Naive B cell (primary cell): ENCODE measurements at regions not wholly inside any gene's neighbourhood (a gene's known extent, or its start where the extent isn't known, plus 50 kb on each side); places are given as distances from the start of the nearest gene placed in this dataset.

Source experiments
- ATAC-seq, 2 donors: fragments of 150-1000 bp; cut with Tn5 transposase; 2 replicates each; pipeline ENCODE4 v1.10.0; 2021; ENCODE audit warnings: low read depth in 2 of 2, mild to moderate bottlenecking in 2 of 2, moderate library complexity in 2 of 2
- DNase-seq: peaks from one replicate; pipeline ENCODE4 v3.0.0; 2022
- H3K27ac Mint-ChIP-seq, 6 donors: one replicate each; pipeline ENCODE4 v1.8.0; 2020 to 2022; ENCODE audit warnings: mild to moderate bottlenecking in 6 of 6, mixed read lengths in 6 of 6, moderate library complexity in 5 of 6, inconsistent platforms in 2 of 6
- H3K27me3 Mint-ChIP-seq, 3 donors: one replicate each; pipeline ENCODE4 v1.8.0; 2021 to 2022; ENCODE audit warnings: mixed read lengths in 3 of 3, mild to moderate bottlenecking in 1 of 3
- H3K36me3 Mint-ChIP-seq, 2 donors: one replicate each; pipeline ENCODE4 v1.8.0; 2020 to 2022; ENCODE audit warnings: mixed read lengths in 2 of 2, inconsistent platforms in 1 of 2, mild to moderate bottlenecking in 1 of 2
- H3K4me1 Mint-ChIP-seq, 3 donors: one replicate each; pipeline ENCODE4 v1.8.0; 2020 to 2022; ENCODE audit warnings: mixed read lengths in 3 of 3, inconsistent platforms in 1 of 3, mild to moderate bottlenecking in 1 of 3, moderate library complexity in 1 of 3
- H3K4me3 Mint-ChIP-seq, 8 donors: one replicate each; pipeline ENCODE4 v1.8.0; 2020 to 2022; ENCODE audit warnings: mild to moderate bottlenecking in 8 of 8, mixed read lengths in 8 of 8, moderate library complexity in 8 of 8, inconsistent platforms in 2 of 8
- H3K9me3 Mint-ChIP-seq, 7 donors: one replicate each; pipeline ENCODE4 v1.8.0; 2020 to 2022; ENCODE audit warnings: mixed read lengths in 7 of 7, mild to moderate bottlenecking in 5 of 7, inconsistent platforms in 2 of 7, moderate library complexity in 1 of 7

GRCh38 chr10:128431506-128431905 lies 305.3 kb upstream of the MKI67 start:
- ATAC-seq (no peak), DNase-seq (no peak)
- Mint-ChIP-seq H3K4me1 (no peaks in the 10 kb centered on the region), H3K27me3 (peaks cover 7 to 21% (median 14%) of the 10 kb centered on the region in 3 donors), H3K36me3 (no peaks in the 10 kb centered on the region), H3K27ac (no peak overlapping the region), H3K9me3 (peaks cover 0 to 3% (median 1%) of the 10 kb centered on the region in 7 donors), H3K4me3 (no peak overlapping the region)

GRCh38 chr10:128432011-128432410 lies 305.8 kb upstream of the MKI67 start:
- no peak overlapping the region for H3K4me3 Mint-ChIP-seq
- H3K36me3 Mint-ChIP-seq = no peaks in the 10 kb centered on the region
- no peak for DNase-seq
- H3K4me1 Mint-ChIP-seq = no peaks in the 10 kb centered on the region
- peaks cover 0 to 3% (median under 1%) of the 10 kb centered on the region in 7 donors for H3K9me3 Mint-ChIP-seq
- H3K27me3 Mint-ChIP-seq = peaks cover 7 to 21% (median 14%) of the 10 kb centered on the region in 3 donors
- no peak for ATAC-seq
- no peak overlapping the region for H3K27ac Mint-ChIP-seq

- peak overlapping the region in 1 of 8 donors; percentile 15 for H3K4me3 Mint-ChIP-seq
- H3K27me3 Mint-ChIP-seq = peaks cover 3 to 21% (median 10%) of the 10 kb centered on the region in 3 donors
- no peaks in the 10 kb centered on the region for H3K4me1 Mint-ChIP-seq
- DNase-seq = no peak
- ATAC-seq = no peak
- no peak overlapping the region for H3K27ac Mint-ChIP-seq
- H3K9me3 Mint-ChIP-seq = peaks cover 0 to 3% (median 0%) of the 10 kb centered on the region in 7 donors
- no peaks in the 10 kb centered on the region for H3K36me3 Mint-ChIP-seq
Observed at GRCh38 chr10:128432423-128432822, 306.2 kb upstream of the MKI67 start.

GRCh38 chr10:128435811-128436210 lies 309.6 kb upstream of the MKI67 start:
- H3K4me1 Mint-ChIP-seq = no peaks in the 10 kb centered on the region
- H3K9me3 Mint-ChIP-seq = peaks cover 1 to 7% (median 4%) of the 10 kb centered on the region in 7 donors

GRCh38 chr10:128437786-128438345 lies 311.6 kb upstream of the MKI67 start:
- ATAC-seq = no peak
- peaks cover 1 to 7% (median 4%) of the 10 kb centered on the region in 7 donors for H3K9me3 Mint-ChIP-seq

More at GRCh38 chr10:128435811-128436210, 309.6 kb upstream of the MKI67 start:
- ATAC-seq (no peak), DNase-seq (no peak)
- Mint-ChIP-seq H3K4me3 (no peak overlapping the region), H3K27ac (no peak overlapping the region), H3K36me3 (no peaks in the 10 kb centered on the region), H3K27me3 (peaks cover 3 to 21% (median 13%) of the 10 kb centered on the region in 3 donors)

GRCh38 chr10:128438417-128439063 lies 312.3 kb upstream of the MKI67 start:
- peaks cover 10 to 21% (median 18%) of the 10 kb centered on the region in 3 donors for H3K27me3 Mint-ChIP-seq
- no peaks in the 10 kb centered on the region for H3K36me3 Mint-ChIP-seq
- peak overlapping the region in 1 of 6 donors; percentile 1 for H3K27ac Mint-ChIP-seq
- peaks cover 1 to 7% (median 3%) of the 10 kb centered on the region in 7 donors for H3K9me3 Mint-ChIP-seq
- no peak for ATAC-seq
- no peaks in the 10 kb centered on the region for H3K4me1 Mint-ChIP-seq
- no peak for DNase-seq
- no peak overlapping the region for H3K4me3 Mint-ChIP-seq

More at GRCh38 chr10:128437786-128438345, 311.6 kb upstream of the MKI67 start:
- Mint-ChIP-seq H3K4me1 (no peaks in the 10 kb centered on the region), H3K27ac (no peak overlapping the region), H3K4me3 (no peak overlapping the region), H3K27me3 (peaks cover 10 to 21% (median 18%) of the 10 kb centered on the region in 3 donors), H3K36me3 (no peaks in the 10 kb centered on the region)
- no peak for DNase-seq

GRCh38 chr10:128440513-128441160 lies 314.4 kb upstream of the MKI67 start:
- H3K4me1 Mint-ChIP-seq = no peaks in the 10 kb centered on the region
- peaks cover 5 to 12% (median 10%) of the 10 kb centered on the region in 3 donors for H3K27me3 Mint-ChIP-seq
- DNase-seq (no peak), ATAC-seq (no peak)
- H3K4me3 Mint-ChIP-seq = no peak overlapping the region
- no peak overlapping the region for H3K27ac Mint-ChIP-seq
- H3K36me3 Mint-ChIP-seq = no peaks in the 10 kb centered on the region
- peaks cover 1 to 7% (median 3%) of the 10 kb centered on the region in 7 donors for H3K9me3 Mint-ChIP-seq

GRCh38 chr10:128443925-128444518 lies 317.8 kb upstream of the MKI67 start:
- H3K4me3 Mint-ChIP-seq = no peak overlapping the region
- peaks cover 0 to 5% (median 0%) of the 10 kb centered on the region in 7 donors for H3K9me3 Mint-ChIP-seq
- peaks cover 0 to 10% (median 10%) of the 10 kb centered on the region in 3 donors for H3K27me3 Mint-ChIP-seq
- no peaks in the 10 kb centered on the region for H3K36me3 Mint-ChIP-seq
- DNase-seq (no peak), ATAC-seq (no peak)
- H3K27ac Mint-ChIP-seq = no peak overlapping the region
- no peaks in the 10 kb centered on the region for H3K4me1 Mint-ChIP-seq

- Mint-ChIP-seq H3K4me3 (no peak overlapping the region), H3K27me3 (no peaks in the 10 kb centered on the region), H3K9me3 (peaks cover 0 to 5% (median 2%) of the 10 kb centered on the region in 7 donors), H3K27ac (no peak overlapping the region), H3K36me3 (no peaks in the 10 kb centered on the region), H3K4me1 (no peaks in the 10 kb centered on the region)
- ATAC-seq = no peak
- no peak for DNase-seq
Observed at GRCh38 chr10:128448796-128449195, 322.6 kb upstream of the MKI67 start.

- no peak for ATAC-seq
- Mint-ChIP-seq H3K27me3 (no peaks in the 10 kb centered on the region), H3K4me1 (no peaks in the 10 kb centered on the region)
Observed at GRCh38 chr10:128451879-128452278, 325.7 kb upstream of the MKI67 start.

GRCh38 chr10:128456271-128456670 lies 330.0 kb upstream of the MKI67 start:
- H3K27me3 Mint-ChIP-seq = peaks cover 0 to 8% (median 4%) of the 10 kb centered on the region in 3 donors
- no peak for ATAC-seq
- H3K9me3 Mint-ChIP-seq = peaks cover 0 to 7% (median 1%) of the 10 kb centered on the region in 7 donors
- H3K27ac Mint-ChIP-seq = no peak overlapping the region
- no peaks in the 10 kb centered on the region for H3K4me1 Mint-ChIP-seq
- H3K4me3 Mint-ChIP-seq = no peak overlapping the region
- DNase-seq = no peak
- no peaks in the 10 kb centered on the region for H3K36me3 Mint-ChIP-seq

More at GRCh38 chr10:128451879-128452278, 325.7 kb upstream of the MKI67 start:
- no peaks in the 10 kb centered on the region for H3K36me3 Mint-ChIP-seq
- H3K27ac Mint-ChIP-seq = no peak overlapping the region
- H3K4me3 Mint-ChIP-seq = no peak overlapping the region
- no peak for DNase-seq
- peaks cover 0 to 5% (median 2%) of the 10 kb centered on the region in 7 donors for H3K9me3 Mint-ChIP-seq

GRCh38 chr10:128457136-128457535 lies 330.9 kb upstream of the MKI67 start:
- Mint-ChIP-seq H3K27me3 (peaks cover 0 to 8% (median 4%) of the 10 kb centered on the region in 3 donors), H3K4me1 (no peaks in the 10 kb centered on the region), H3K36me3 (no peaks in the 10 kb centered on the region), H3K4me3 (no peak overlapping the region), H3K9me3 (peaks cover 0 to 7% (median 1%) of the 10 kb centered on the region in 7 donors), H3K27ac (no peak overlapping the region)
- ATAC-seq (no peak), DNase-seq (no peak)

- H3K27ac Mint-ChIP-seq = no peak overlapping the region
- H3K9me3 Mint-ChIP-seq = peaks cover 0 to 11% (median 6%) of the 10 kb centered on the region in 7 donors
- H3K4me1 Mint-ChIP-seq = no peaks in the 10 kb centered on the region
- peaks cover 0 to 8% (median 4%) of the 10 kb centered on the region in 3 donors for H3K27me3 Mint-ChIP-seq
- ATAC-seq = no peak
- no peak for DNase-seq
- no peak overlapping the region for H3K4me3 Mint-ChIP-seq
- H3K36me3 Mint-ChIP-seq = no peaks in the 10 kb centered on the region
Observed at GRCh38 chr10:128461991-128462390, 335.8 kb upstream of the MKI67 start.
